ENCODE measurements at regions not wholly inside any gene's neighbourhood (a gene's known extent, or its start where the extent isn't known, plus 50 kb on each side); places are given as distances from the start of the nearest gene placed in this dataset.

DNA sequence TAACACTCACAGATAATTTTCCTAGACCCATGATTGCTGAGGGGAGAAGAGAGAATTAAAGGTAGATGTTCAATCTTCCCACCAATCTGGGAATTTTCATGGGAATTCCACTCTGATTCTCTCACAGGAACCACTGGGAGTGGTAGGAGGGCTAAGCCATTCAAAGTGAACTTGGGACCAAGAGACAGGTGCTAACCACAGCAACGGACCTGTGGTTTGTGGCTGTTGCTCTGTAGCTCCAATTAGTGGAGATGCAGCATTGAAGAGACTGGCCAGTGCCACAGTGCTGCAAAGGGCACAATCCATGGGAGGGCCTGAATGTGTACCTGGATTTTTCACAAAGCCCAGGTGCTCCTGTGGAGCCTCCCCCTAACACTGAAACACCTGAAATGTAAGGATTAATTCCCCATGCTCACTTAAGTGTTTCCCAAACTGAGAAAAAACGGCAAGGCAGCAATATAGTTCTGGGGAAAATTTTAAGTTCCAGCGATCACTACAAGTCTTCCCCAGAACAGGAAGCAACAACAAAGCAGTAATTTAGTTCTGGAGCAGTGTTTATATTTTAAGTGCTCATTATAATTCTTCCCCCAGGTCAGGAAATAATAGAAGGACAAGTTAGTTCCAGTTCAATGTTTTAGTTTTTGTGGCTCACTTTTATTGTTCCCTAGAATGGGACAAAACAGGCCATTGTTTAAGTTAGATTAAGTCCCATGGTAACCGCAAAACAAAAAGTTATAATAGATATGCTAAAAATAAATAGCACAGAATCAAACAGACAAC, 1045.8 kb downstream of the CNTNAP5 start:
- no peak for DNase-seq

- no peak for DNase-seq
These were observed 1048.4 kb downstream of the CNTNAP5 start for GRCh38 chr2:125073440-125073839.

DNA sequence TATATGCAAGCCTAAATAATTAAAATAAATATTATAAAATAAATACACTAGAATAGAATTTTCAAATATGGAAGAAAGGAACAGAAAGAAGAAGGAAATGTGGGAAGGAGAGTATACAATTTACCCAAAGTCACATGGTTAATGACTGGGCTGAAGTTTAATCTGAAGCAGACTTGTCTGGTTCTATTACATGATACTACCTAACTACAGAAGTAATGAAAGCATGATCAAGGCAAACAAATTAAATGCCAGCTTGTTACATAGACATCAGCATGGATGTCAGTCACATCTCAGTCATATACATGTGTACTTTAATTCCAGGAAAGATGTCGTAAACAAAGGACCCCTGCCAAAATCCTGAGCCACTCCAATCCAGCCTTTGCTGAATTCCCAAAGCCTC, 1060.8 kb downstream of the CNTNAP5 start:
- no peak for DNase-seq

GRCh38 chr2:125086313-125087184, 1061.5 kb downstream of the CNTNAP5 start:
- DNase-seq: no peak

DNA sequence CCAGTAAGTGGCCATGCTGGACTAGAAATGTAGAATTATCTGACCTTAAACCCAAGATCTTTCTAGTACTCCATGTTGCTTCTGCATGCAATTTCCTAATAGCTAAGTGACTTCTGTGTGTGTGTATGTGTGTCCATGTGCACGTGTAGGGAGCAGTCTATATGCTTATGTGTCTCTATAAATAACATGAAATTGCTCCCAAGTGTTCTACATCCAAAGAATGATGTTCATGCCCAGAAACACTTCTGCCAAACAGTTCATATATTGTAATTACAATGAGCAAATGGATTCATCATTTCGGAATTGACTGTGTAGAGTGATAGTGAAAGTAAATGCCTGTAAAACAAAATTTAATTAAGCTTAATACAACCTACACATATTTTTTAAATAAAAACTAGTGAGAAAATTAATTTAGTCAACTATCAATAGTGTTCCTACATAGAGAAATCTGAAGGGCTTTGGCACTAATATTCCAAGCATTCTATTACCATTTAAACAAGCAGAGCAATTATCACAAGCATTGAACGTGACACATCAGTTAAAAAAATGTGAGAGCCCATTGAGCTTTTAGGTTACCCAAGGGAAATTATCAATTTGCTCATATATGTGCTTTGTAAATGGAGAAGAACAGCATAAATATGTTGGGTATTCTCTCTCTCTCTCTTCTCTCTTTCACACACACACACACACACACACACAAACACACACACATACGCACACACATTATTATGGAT, 1067.4 kb downstream of the CNTNAP5 start:
- no peak for DNase-seq

DNA sequence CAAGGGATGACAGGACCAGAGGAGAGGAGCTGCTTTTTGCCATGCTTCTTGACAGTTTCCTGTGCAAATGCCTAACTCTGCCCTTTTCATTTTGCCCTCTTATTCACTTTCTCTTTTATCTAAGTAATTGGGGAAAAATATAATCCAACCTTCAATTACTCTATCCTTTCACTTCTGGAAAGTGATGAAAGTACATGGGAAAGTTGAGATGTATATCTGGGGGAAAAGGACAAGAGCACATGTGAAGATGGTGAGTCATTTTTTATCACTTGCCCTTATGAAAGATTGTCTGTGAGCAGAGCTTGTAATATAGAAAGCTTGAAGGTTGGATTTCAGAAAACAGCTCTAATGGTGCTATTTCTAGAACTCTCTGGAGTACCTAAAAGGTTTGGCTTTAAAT, 1070.7 kb downstream of the CNTNAP5 start:
- DNase-seq: no peak

DNA sequence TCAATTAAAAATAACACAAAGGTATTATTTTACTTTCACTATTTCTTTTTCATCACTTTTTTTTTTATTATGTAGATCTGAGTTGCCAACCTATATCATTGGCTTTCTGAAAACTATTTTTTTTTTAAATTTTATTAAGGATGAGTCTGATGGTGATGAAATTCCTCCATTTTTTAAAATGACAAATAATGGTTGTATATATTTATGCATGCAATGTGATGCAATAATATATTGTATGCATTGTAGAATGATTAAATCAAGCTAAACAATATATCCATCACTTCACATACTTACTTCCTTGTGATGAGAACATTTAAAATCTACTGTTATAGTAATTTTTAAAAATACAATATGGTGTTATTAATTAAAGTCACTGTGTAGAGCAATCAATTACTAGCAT, 1081.6 kb downstream of the CNTNAP5 start:
- DNase-seq: no peak

DNA sequence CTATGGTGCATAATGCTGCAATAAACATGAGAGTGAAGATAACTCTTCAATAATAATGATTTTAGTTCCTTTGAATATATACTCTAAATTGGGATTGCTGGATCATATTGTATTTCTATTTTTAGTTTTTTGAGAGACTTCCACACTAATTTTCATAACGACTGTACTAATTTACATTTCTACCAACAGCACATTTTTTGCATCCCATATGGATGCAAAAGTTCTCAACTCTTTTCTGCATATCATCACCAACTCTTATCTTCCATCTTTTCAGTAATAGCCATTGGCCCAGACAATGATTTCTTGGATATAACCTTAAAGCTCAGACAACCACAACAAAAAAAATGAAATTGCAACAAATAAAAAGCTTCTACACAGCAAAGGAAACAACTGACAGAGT, 1082.4 kb downstream of the CNTNAP5 start:
- DNase-seq: no peak

GRCh38 chr2:125108251-125108650, 1083.2 kb downstream of the CNTNAP5 start:
- DNase-seq: no peak

DNA sequence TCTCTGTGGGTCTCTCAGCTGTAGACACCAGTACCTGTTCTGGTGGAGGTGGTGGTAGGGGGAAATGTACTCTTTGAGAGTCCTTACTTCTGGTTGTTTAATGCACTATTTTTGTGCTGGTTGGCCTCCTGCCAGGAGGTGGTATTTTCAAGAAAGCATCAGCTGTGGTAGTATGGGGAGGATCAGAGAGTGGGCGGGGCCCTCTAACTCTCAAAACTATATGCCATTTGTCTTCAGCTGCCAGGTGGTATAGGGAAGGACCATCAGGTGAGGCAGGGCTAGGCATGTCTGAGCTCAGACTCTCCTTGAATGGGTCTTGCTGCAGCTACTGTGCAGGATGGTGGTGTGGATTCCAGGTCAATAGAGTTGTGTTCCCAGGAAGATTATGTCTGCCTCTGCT, 1100.8 kb downstream of the CNTNAP5 start:
- DNase-seq: no peak

DNA sequence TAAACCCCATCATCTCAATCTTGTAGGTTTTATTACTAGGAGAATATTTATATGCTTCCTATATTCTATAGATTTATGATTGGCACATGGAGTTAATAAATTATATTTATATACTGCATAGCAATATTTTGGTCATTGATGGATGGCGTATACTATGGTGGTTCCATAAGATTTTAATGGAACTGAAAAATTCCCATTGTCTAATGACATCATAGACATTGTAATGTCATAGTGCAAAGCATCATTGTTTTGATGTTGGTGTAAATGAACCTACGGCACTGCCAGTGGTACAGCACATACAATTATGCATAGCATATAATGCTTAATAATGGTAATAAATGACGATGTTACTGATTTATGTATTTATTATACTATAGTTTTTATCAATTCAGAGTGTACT, 1135.9 kb downstream of the CNTNAP5 start:
- no peak for DNase-seq

- no peak for DNase-seq
These were observed 1142.1 kb downstream of the CNTNAP5 start for GRCh38 chr2:125167152-125167551.

DNA sequence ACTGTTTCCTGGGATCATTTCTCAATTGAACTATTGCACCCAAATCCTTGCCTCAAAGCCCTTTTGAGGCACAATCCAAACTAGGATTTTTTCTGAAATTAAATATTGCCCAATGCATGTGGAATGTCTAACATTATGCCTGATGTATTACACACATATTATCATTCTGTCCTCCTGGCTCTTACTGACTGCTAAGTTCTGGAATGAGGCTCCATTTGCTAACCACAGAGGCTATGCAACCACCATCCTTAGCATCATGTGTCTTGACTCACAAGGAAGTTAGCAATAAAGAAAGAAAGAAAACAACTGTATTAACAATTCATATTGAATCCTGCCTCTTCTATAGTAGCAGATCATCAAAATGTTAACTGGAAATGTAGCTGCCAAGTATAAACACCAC, 1142.7 kb downstream of the CNTNAP5 start:
- DNase-seq: no peak

GRCh38 chr2:125168442-125168841, 1143.4 kb downstream of the CNTNAP5 start:
- DNase-seq: no peak

GRCh38 chr2:125169022-125169763, 1144.1 kb downstream of the CNTNAP5 start:
- DNase-seq: no peak

DNA sequence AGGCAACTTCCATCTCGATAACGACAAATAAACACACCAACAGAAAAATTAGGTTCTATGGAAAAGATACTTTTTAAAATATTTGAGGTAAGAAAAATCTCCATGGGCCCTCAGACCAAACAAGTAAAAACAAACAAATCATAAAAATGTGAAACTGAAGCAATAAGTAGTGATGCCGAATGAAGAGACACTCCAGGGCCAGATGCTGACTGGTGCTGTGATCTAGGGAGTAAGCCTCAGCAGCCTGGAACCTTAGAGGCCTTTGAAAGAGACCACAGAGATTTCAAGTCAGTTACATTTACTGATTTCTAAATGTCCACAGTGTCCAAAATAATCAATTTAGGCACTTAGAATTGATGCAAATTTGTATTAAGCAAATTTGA, 1144.7 kb downstream of the CNTNAP5 start:
- DNase-seq: no peak

DNA sequence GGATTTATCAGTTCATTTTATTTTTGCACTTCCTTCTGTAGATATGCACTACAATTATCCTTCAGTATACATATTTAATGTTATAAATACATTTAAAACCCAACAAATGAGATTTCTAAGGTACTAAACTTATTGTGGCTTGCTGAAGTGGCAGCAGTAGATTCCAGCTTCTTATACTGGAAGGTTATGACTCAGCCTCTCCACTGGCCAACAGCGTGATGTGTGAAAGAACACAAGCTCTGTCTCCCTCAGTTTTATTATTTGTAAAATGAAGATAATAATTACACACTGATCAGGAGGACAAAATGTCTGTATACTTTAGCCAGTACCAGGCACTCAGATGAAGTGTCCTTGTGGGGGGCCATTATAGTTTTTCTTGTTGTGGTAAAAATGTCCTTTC, 1147.1 kb downstream of the CNTNAP5 start:
- DNase-seq: no peak

- DNase-seq: no peak
These were observed 1150.3 kb downstream of the CNTNAP5 start for GRCh38 chr2:125175415-125175814.

- DNase-seq: no peak
These were observed 1160.7 kb downstream of the CNTNAP5 start for GRCh38 chr2:125185691-125186270.

- no peak for DNase-seq
These were observed 1182.3 kb downstream of the CNTNAP5 start for GRCh38 chr2:125207431-125207830.

DNA sequence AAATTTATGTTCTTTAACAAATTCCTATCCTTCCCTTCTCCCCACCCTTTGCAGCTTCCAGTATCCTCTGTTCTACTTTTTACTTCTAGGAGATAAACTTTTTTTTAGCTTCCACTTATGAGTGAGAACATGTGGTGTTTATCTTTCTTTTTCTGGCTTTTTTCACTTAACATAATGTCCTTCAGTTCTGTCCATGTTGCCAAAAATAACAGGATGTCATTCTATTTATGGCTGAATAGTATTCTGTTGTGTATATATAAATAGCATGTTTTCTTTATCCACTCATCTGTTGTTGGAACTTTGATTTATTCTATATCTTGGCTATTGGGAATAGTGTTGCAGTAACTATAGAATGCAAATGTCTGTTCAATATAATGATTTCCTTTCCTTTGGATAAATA, 1191.2 kb downstream of the CNTNAP5 start:
- DNase-seq: no peak

- DNase-seq: no peak
These were observed 1199.1 kb downstream of the CNTNAP5 start for GRCh38 chr2:125224188-125224587.

Measured in NCI-H526 treated with DMSO at 0.1 percent for 48 hours (cell line).